ACC112 (cell line): ENCODE measurements at regions not wholly inside any gene's neighbourhood (a gene's known extent, or its start where the extent isn't known, plus 50 kb on each side); places are given as distances from the start of the nearest gene placed in this dataset.

Experiments
- H2AFZ ChIP-seq: fragments of 200-600 bp; sonication (generic); one replicate; pipeline ENCODE4 v1.6.0; 2017; ENCODE audit warnings: antibody characterized with exemption, low read length; ENCODE audit not compliant: unreplicated experiment
- H3K27ac ChIP-seq: fragments of 200-600 bp; sonication (generic); 2 replicates; pipeline ENCODE4 v1.5.1; 2014; ENCODE audit warnings: low read depth, mild to moderate bottlenecking, antibody characterized with exemption, low read length, moderate library complexity
- H3K27me3 ChIP-seq: fragments of 200-600 bp; sonication (generic); 2 replicates; pipeline ENCODE4 v1.6.1; 2014; ENCODE audit warnings: mild to moderate bottlenecking, antibody characterized with exemption, low read length, moderate library complexity, mixed read lengths; ENCODE audit not compliant: insufficient read depth
- H3K36me3 ChIP-seq: fragments of 200-600 bp; sonication (generic); 2 replicates; pipeline ENCODE4 v1.6.1; 2016; ENCODE audit warnings: mild to moderate bottlenecking, antibody characterized with exemption, low read length, moderate library complexity, mixed read lengths; ENCODE audit not compliant: insufficient read depth
- H3K4me1 ChIP-seq: fragments of 200-600 bp; sonication (generic); one replicate; pipeline ENCODE4 v1.6.1; 2016; ENCODE audit warnings: low read length, mixed read lengths; ENCODE audit not compliant: insufficient read depth, unreplicated experiment, control insufficient read depth
- H3K4me3 ChIP-seq: fragments of 200-600 bp; sonication (generic); 2 replicates; pipeline ENCODE4 v1.5.1; 2014; ENCODE audit warnings: mild to moderate bottlenecking, low read depth, low read length
- H3K79me2 ChIP-seq: fragments of 200-600 bp; sonication (generic); one replicate; pipeline ENCODE4 v1.6.0; 2016; ENCODE audit warnings: low read length; ENCODE audit not compliant: control insufficient read depth, unreplicated experiment, insufficient read depth

DNA sequence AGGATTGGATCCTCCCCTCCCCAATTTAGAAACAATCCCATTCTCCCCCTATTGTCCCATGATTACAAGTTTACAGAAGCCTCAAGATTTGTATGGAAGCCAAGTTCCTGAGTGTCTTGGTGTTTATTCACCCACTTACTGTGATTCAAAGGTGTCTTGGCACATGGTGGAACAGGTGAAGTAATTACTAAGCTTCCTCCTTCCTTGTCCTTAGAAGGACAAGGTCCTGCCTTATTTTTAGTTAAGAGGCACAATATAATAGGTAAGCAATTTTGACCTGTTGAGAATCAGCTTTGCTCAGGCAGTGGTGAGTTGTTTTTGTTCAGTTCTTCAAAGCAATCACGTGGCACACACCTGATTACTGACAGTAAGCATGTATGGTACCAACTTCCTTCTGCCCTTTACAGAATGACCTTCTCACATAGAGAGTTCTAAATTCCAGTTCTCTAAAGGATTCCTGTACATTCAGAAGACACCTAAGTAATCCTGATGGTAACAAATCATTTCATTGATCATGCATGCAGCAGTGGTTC lies 60.7 kb upstream of the SLC13A1 start:
- Histone ChIP-seq H3K4me3 (no peak overlapping the region), H2AFZ (no peak overlapping the region), H3K79me2 (no peaks in the 10 kb centered on the region), H3K27ac (no peak overlapping the region), H3K27me3 (no peaks in the 10 kb centered on the region), H3K36me3 (no peaks in the 10 kb centered on the region), H3K4me1 (no peaks in the 10 kb centered on the region)

DNA sequence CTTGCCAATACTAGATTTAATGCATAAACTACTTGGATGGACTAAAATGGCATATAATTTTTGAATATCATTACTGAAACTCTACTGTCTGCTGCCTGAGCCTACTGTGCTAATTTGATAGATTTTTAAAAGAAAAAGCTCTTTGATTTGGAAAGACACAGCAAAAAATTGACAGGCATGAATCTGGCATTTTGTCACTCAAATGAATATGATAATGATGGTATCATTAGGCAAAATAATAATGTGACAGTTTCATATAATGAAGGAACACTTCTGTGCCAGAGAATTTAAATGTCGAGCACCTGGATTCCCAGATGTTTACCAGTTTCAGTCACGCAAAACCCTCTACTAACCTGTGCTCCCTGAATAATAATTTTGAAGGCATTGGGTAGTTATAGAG lies 60.0 kb upstream of the SLC13A1 start:
- Histone ChIP-seq H3K27ac (no peak overlapping the region), H3K79me2 (no peaks in the 10 kb centered on the region), H3K27me3 (no peaks in the 10 kb centered on the region), H3K4me1 (no peaks in the 10 kb centered on the region), H2AFZ (no peak overlapping the region), H3K4me3 (no peak overlapping the region), H3K36me3 (no peaks in the 10 kb centered on the region)
